ENCODE measurements at regions not wholly inside any gene's neighbourhood (a gene's known extent, or its start where the extent isn't known, plus 50 kb on each side); places are given as distances from the start of the nearest gene placed in this dataset.
"Not testable (repeated sequence)": the region's sequence is repeated elsewhere in the genome, so short reads cannot be mapped to it uniquely, and the experiment has no call there.

DNA sequence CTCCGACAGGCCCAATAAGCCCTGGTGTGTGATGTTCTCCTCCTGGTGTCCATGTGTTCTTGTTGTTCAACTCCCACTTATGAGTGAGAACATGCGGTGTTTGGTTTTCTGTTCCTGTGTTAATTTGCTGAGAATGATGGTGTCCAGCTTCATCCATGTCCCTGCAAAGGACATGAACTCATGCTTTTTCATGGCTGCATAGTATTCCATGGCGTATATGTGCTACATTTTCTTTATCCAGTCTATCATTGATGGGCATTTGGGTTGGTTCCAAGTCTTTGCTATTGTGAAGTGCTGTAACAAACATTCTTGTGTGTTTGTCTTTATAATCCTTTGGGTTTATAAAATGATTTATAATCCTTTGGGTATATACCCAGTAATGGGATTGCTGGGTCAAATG lies 142.1 kb upstream of the DPP10 start:
- not testable (repeated sequence) for TF ChIP-seq CTCF (conservative IDR thresholded peaks at IDR 0.05 in 1 of 2, IDR thresholded peaks at IDR 0.05 in 1 of 2; ENCODE audit: extremely low read depth in 1 of 2, insufficient read depth in 1 of 2, low read depth in 1 of 2, low read length in 2 of 2); EZH2 (IDR thresholded peaks at IDR 0.05; ENCODE audit: borderline replicate concordance, low read length)
